ENCODE measurements at regions not wholly inside any gene's neighbourhood (a gene's known extent, or its start where the extent isn't known, plus 50 kb on each side); places are given as distances from the start of the nearest gene placed in this dataset.

DNA sequence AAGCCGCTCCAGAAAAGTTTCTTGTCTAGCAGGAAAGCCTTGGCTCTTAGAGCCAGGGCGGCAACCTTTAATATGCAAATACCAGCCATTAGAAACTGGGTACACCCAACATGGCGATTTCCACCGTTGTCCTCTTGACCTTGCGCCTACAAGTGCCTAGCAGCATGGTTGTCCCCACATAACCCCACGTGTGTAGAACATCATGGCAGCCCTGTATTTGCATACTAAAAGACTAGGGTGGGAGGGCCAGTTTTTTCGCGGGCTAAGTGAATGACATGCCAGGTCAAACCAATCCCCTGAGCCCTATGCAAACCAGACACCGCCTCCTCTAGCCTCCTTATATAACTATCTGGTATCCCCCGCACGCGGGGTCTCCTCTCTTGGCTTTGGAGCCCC is 58.4 kb upstream of the FZD8 start:
- Histone ChIP-seq H3K27me3 (ENCODE audit: control insufficient read depth in 2 of 2, insufficient read depth in 2 of 2, low read length in 2 of 2) (no peaks in the 10 kb centered on the region), H3K4me1 (ENCODE audit: control insufficient read depth, extremely low read depth, insufficient read depth, low read length) (no peaks in the 10 kb centered on the region), H3K9me1 (replicated peaks; ENCODE audit: control insufficient read depth, extremely low read depth, insufficient read depth, low read length) (no peaks in the 10 kb centered on the region), H2AFZ (ENCODE audit: low read depth, low read length) (no peak overlapping the region), H3K9me3 (replicated peaks; ENCODE audit: control insufficient read depth, insufficient read depth, low read length) (no peaks in the 10 kb centered on the region), H3K4me2 (ENCODE audit: insufficient read depth, low read length) (no peak overlapping the region), H3K27ac (ENCODE audit: insufficient read depth, low read depth, low read length) (no peak overlapping the region), H3K9ac (replicated peaks; ENCODE audit: extremely low read depth, insufficient read depth, low read length) (no peak overlapping the region), H3K4me3 (replicated peaks in 1 of 3; ENCODE audit: insufficient read depth in 1 of 3, low read depth in 1 of 3, low read length in 3 of 3) (no peak overlapping the region), H3K79me2 (ENCODE audit: control insufficient read depth, insufficient read depth, low read length) (no peaks in the 10 kb centered on the region), H4K20me1 (replicated peaks; ENCODE audit: control insufficient read depth, extremely low read depth, insufficient read depth, low read length) (no peaks in the 10 kb centered on the region), H3K36me3 (ENCODE audit: control insufficient read depth in 2 of 2, extremely low read depth in 1 of 2, insufficient read depth in 2 of 2, low read length in 2 of 2) (no peaks in the 10 kb centered on the region)
- dilution Hi-C loops (cut with MboI; ENCODE audit: extremely low pct_ligation_motif_present, low sequenced_read_pairs) (no loop called here), intact Hi-C loops (cut with micrococcal nuclease) (no loop called here)
- BruUV-seq (replicated peaks): no TSS peak
- ChIA-PET CTCF (no interaction called here), POLR2A (no interaction called here)
- TF ChIP-seq MYC (IDR thresholded peaks at IDR 0.05; ENCODE audit: low read depth, low read length) (no peak), POLR2AphosphoS5 (IDR thresholded peaks at IDR 0.05; ENCODE audit: insufficient read depth, low read depth, low read length) (no peak), FOS (IDR thresholded peaks at IDR 0.05; ENCODE audit: borderline replicate concordance, insufficient read depth, low read length) (no peak), EZH2 (IDR thresholded peaks at IDR 0.05; ENCODE audit: borderline replicate concordance, low read depth, low read length, severe bottlenecking) (no peak), POLR2A (IDR thresholded peaks at IDR 0.05; ENCODE audit: low read depth, low read length) (no peak), GATA2 (IDR thresholded peaks at IDR 0.05; ENCODE audit: insufficient read depth, insufficient read length, low read depth, low read length) (no peak), JUN (IDR thresholded peaks at IDR 0.05; ENCODE audit: borderline replicate concordance, insufficient read depth, insufficient read length, low read depth) (no peak)
- TF ChIP-seq, protein P1, sequence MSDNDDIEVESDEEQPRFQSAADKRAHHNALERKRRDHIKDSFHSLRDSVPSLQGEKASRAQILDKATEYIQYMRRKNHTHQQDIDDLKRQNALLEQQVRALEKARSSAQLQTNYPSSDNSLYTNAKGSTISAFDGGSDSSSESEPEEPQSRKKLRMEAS (IDR thresholded peaks at IDR 0.05; ENCODE audit: insufficient read depth, insufficient read length): no peak
- TF ChIP-seq, protein P2, sequence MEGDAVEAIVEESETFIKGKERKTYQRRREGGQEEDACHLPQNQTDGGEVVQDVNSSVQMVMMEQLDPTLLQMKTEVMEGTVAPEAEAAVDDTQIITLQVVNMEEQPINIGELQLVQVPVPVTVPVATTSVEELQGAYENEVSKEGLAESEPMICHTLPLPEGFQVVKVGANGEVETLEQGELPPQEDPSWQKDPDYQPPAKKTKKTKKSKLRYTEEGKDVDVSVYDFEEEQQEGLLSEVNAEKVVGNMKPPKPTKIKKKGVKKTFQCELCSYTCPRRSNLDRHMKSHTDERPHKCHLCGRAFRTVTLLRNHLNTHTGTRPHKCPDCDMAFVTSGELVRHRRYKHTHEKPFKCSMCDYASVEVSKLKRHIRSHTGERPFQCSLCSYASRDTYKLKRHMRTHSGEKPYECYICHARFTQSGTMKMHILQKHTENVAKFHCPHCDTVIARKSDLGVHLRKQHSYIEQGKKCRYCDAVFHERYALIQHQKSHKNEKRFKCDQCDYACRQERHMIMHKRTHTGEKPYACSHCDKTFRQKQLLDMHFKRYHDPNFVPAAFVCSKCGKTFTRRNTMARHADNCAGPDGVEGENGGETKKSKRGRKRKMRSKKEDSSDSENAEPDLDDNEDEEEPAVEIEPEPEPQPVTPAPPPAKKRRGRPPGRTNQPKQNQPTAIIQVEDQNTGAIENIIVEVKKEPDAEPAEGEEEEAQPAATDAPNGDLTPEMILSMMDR (IDR thresholded peaks at IDR 0.05; ENCODE audit: extremely low read depth in 1 of 2, insufficient read depth in 1 of 2, low read depth in 1 of 2, low read length in 2 of 2): no peak
- no peak for DNase-seq (ENCODE audit: low read depth, low spot score)
- no peak for FAIRE-seq

Data from endothelial cell of umbilical vein (primary cell).